Prostate gland (tissue), 2 donors: ENCODE measurements at regions not wholly inside any gene's neighbourhood (a gene's known extent, or its start where the extent isn't known, plus 50 kb on each side); places are given as distances from the start of the nearest gene placed in this dataset.

Experiments used
- DNase-seq: peaks from one replicate; pipeline ENCODE4 v3.0.0-alpha.2; 2019; ENCODE audit warnings: low spot score
- H3K27ac ChIP-seq, 2 donors: fragments of 200-600 bp; sonication (generic); 2 replicates each; pipeline ENCODE4 v1.5.1; 2017 to 2019
- H3K27me3 ChIP-seq: fragments of 200-600 bp; sonication (generic); replicated peaks from 2 replicates; pipeline ENCODE4 v1.5.1; 2019; ENCODE audit not compliant: insufficient read depth
- H3K36me3 ChIP-seq, 2 donors: fragments of 200-600 bp; sonication (generic); 1 replicate in 1 of 2; 2 replicates in 1 of 2; pipeline versions ENCODE4 v1.5.1 to v1.8.1; 2017 to 2019
- H3K4me1 ChIP-seq: fragments of 200-600 bp; sonication (generic); replicated peaks from 2 replicates; pipeline ENCODE4 v1.5.1; 2019
- H3K4me3 ChIP-seq, 2 donors: fragments of 200-600 bp; sonication (generic); 2 replicates each; pipeline ENCODE4 v1.5.1; 2017 to 2019
- H3K9me3 ChIP-seq: fragments of 200-600 bp; sonication (generic); 2 replicates; pipeline ENCODE4 v1.5.1; 2017
- CTCF ChIP-seq, 4 experiments: fragments of 200-600 bp in 2 of 4; fragments of 450-650 bp in 2 of 4; sonication (generic) in 2 of 4; IDR thresholded peaks; 1 replicate in 3 of 4; 2 replicates in 1 of 4; pipeline ENCODE4 v1.5.1; 2016 to 2019; ENCODE audit warnings: antibody characterized with exemption in 4 of 4, mild to moderate bottlenecking in 2 of 4, moderate library complexity in 2 of 4
- POLR2A ChIP-seq: fragments of 450-650 bp; IDR thresholded peaks from one replicate; pipeline ENCODE4 v1.6.1; 2016; ENCODE audit warnings: antibody characterized with exemption, mild to moderate bottlenecking
- POLR2AphosphoS5 ChIP-seq: sonication (generic); formaldehyde crosslinking; IDR thresholded peaks from one replicate; pipeline ENCODE4 v1.6.1; 2017; ENCODE audit warnings: antibody characterized with exemption
- WGBS: methylation state at CpG from one replicate; pipeline ENCODE4 v1.1.5; 2018; 5-methylcytosine and 5-hydroxymethylcytosine counted together
- intact Hi-C: fragments of 100-400 bp; cut with DNase I; formaldehyde crosslinking; loops from one replicate; pipeline ENCODE4 v1.14.2; 2022

- H3K4me1 ChIP-seq = no peaks in the 10 kb centered on the region
- no peaks in the 10 kb centered on the region for H3K36me3 ChIP-seq
- no peak for DNase-seq
- intact Hi-C loops = no loop called here
- WGBS = 57% methylated on average over 3 of the region's 3 CpGs
- no peak overlapping the region for H3K4me3 ChIP-seq
- H3K27me3 ChIP-seq = no peaks in the 10 kb centered on the region
- H3K9me3 ChIP-seq = no peaks in the 10 kb centered on the region
- H3K27ac ChIP-seq = no peak overlapping the region
- no peak for TF ChIP-seq POLR2AphosphoS5
- TF ChIP-seq CTCF (IDR thresholded peaks at IDR 0.05) = no peak
- no peak for TF ChIP-seq POLR2A
Observed at GRCh38 chr4:125985856-125986255, 671.1 kb downstream of the FAT4 start.

- Histone ChIP-seq H3K4me3 (no peak overlapping the region), H3K27me3 (no peaks in the 10 kb centered on the region), H3K27ac (no peak overlapping the region), H3K36me3 (no peaks in the 10 kb centered on the region), H3K9me3 (no peaks in the 10 kb centered on the region), H3K4me1 (no peaks in the 10 kb centered on the region)
- TF ChIP-seq POLR2A (no peak), POLR2AphosphoS5 (no peak), CTCF (IDR thresholded peaks at IDR 0.05) (no peak)
- intact Hi-C loops = no loop called here
- 91% methylated on average over 7 of the region's 7 CpGs for WGBS
- no peak for DNase-seq
Observed at GRCh38 chr4:125986307-125986706, 671.6 kb downstream of the FAT4 start.

- Histone ChIP-seq H3K9me3 (no peaks in the 10 kb centered on the region), H3K36me3 (no peaks in the 10 kb centered on the region), H3K4me3 (no peak overlapping the region), H3K27ac (no peak overlapping the region), H3K4me1 (no peaks in the 10 kb centered on the region), H3K27me3 (no peaks in the 10 kb centered on the region)
- intact Hi-C loops = no loop called here
- no peak for DNase-seq
- no peak for TF ChIP-seq POLR2AphosphoS5
- no peak for TF ChIP-seq POLR2A
- no peak for TF ChIP-seq CTCF (IDR thresholded peaks at IDR 0.05)
- WGBS = 100% methylated on average over 1 of the region's 1 CpG
Observed at GRCh38 chr4:125988464-125988863, 673.7 kb downstream of the FAT4 start.

GRCh38 chr4:125991398-125991797 lies 676.6 kb downstream of the FAT4 start:
- Histone ChIP-seq H3K27ac (no peak overlapping the region), H3K27me3 (no peaks in the 10 kb centered on the region), H3K9me3 (no peaks in the 10 kb centered on the region), H3K4me1 (no peaks in the 10 kb centered on the region), H3K4me3 (no peak overlapping the region), H3K36me3 (no peaks in the 10 kb centered on the region)
- intact Hi-C loops = no loop called here
- 89% methylated on average over 2 of the region's 2 CpGs for WGBS
- TF ChIP-seq POLR2AphosphoS5 (no peak), CTCF (IDR thresholded peaks at IDR 0.05) (no peak), POLR2A (no peak)
- no peak for DNase-seq

- no peaks in the 10 kb centered on the region for H3K9me3 ChIP-seq
- no peak for TF ChIP-seq POLR2AphosphoS5
- no peak for TF ChIP-seq POLR2A
- no peak for TF ChIP-seq CTCF (IDR thresholded peaks at IDR 0.05)
- no peak overlapping the region for H3K4me3 ChIP-seq
- DNase-seq = no peak
- H3K4me1 ChIP-seq = no peaks in the 10 kb centered on the region
- WGBS = 27% methylated on average over 2 of the region's 2 CpGs
- H3K27me3 ChIP-seq = no peaks in the 10 kb centered on the region
- no peak overlapping the region for H3K27ac ChIP-seq
- no peaks in the 10 kb centered on the region for H3K36me3 ChIP-seq
- intact Hi-C loops = no loop called here
Observed at GRCh38 chr4:125992891-125993290, 678.1 kb downstream of the FAT4 start.
